GM12878 (cell line): ENCODE measurements at regions not wholly inside any gene's neighbourhood (a gene's known extent, or its start where the extent isn't known, plus 50 kb on each side); places are given as distances from the start of the nearest gene placed in this dataset.

ENCODE experiments used
- KAT2A ChIP-seq: conservative IDR thresholded peaks from 2 replicates; pipeline ENCODE4 v1.6.1; 2011; ENCODE audit warnings: low read depth, low read length; ENCODE audit not compliant: control insufficient read depth
- POLR2A ChIP-seq: IDR thresholded peaks from 2 replicates; pipeline ENCODE4 v1.6.1; 2011; ENCODE audit warnings: low read depth, mild to moderate bottlenecking, low read length
- POLR2AphosphoS2 ChIP-seq: IDR thresholded peaks from 2 replicates; pipeline ENCODE4 v1.6.1; 2011; ENCODE audit warnings: low read depth, mild to moderate bottlenecking, low read length, improper control_type of control experiment, moderate library complexity
- RELB ChIP-seq: fragments of 450-650 bp; IDR thresholded peaks from 2 replicates; pipeline ENCODE4 v1.6.1; 2017; ENCODE audit warnings: low read depth, mild to moderate bottlenecking, moderate library complexity
- SUZ12 ChIP-seq: fragments of 200-600 bp; sonication (generic); IDR thresholded peaks from one replicate; pipeline ENCODE4 v1.6.1; 2018; ENCODE audit warnings: antibody characterized with exemption, mild to moderate bottlenecking; ENCODE audit not compliant: unreplicated experiment
- USF1 ChIP-seq: IDR thresholded peaks from 2 replicates; pipeline ENCODE4 v1.6.1; 2011; ENCODE audit warnings: borderline replicate concordance, low read depth, mild to moderate bottlenecking, moderate library complexity, mixed read lengths, low read length; ENCODE audit not compliant: insufficient read depth; ENCODE audit errors: extremely low read length
- TF ChIP-seq, protein P1 (sequence below), 3 experiments: IDR thresholded peaks in 2 of 3; conservative IDR thresholded peaks in 1 of 3; 2 replicates each; pipeline ENCODE4 v1.5.1; 2011; ENCODE audit warnings: low read depth in 3 of 3, low read length in 3 of 3, mild to moderate bottlenecking in 3 of 3, control low read depth in 2 of 3, moderate library complexity in 2 of 3, inconsistent platforms in 1 of 3, mixed read lengths in 1 of 3; ENCODE audit not compliant: control insufficient read depth in 2 of 3, insufficient read depth in 1 of 3; ENCODE audit errors: extremely low read depth in 1 of 3

DNA sequence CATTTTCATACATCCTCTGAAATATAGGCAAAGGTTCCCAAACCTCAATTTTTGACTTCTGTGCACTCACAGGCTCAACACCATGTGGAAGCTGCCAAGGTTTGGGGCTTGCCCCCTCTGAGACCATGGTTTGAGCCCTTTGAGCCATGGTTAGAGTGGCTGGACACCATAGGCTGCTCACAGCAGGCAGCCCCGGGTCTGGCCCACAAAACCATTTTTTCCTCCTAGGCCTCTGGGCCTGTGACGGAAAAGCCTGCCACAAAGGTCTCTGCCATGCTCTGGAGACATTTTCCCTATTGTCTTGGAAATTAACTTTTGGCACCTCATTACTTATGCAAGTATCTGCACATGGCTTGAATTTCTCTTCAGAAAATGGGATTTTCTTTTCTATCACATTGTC, 1113.2 kb upstream of the ATXN7L3B start:
- TF ChIP-seq POLR2A (no peak), USF1 (no peak), SUZ12 (no peak), KAT2A (no peak), RELB (no peak), POLR2AphosphoS2 (no peak)
- TF ChIP-seq, protein P1, sequence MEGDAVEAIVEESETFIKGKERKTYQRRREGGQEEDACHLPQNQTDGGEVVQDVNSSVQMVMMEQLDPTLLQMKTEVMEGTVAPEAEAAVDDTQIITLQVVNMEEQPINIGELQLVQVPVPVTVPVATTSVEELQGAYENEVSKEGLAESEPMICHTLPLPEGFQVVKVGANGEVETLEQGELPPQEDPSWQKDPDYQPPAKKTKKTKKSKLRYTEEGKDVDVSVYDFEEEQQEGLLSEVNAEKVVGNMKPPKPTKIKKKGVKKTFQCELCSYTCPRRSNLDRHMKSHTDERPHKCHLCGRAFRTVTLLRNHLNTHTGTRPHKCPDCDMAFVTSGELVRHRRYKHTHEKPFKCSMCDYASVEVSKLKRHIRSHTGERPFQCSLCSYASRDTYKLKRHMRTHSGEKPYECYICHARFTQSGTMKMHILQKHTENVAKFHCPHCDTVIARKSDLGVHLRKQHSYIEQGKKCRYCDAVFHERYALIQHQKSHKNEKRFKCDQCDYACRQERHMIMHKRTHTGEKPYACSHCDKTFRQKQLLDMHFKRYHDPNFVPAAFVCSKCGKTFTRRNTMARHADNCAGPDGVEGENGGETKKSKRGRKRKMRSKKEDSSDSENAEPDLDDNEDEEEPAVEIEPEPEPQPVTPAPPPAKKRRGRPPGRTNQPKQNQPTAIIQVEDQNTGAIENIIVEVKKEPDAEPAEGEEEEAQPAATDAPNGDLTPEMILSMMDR (IDR thresholded peaks at IDR 0.05 in 2 of 3, conservative IDR thresholded peaks at IDR 0.05 in 1 of 3; ENCODE audit: control insufficient read depth in 2 of 3, extremely low read depth in 1 of 3, insufficient read depth in 1 of 3, low read depth in 3 of 3, low read length in 3 of 3): no peak
